ENCODE measurements at regions not wholly inside any gene's neighbourhood (a gene's known extent, or its start where the extent isn't known, plus 50 kb on each side); places are given as distances from the start of the nearest gene placed in this dataset.

GRCh38 chr9:109910671-109911518 is 130.9 kb downstream of the PALM2AKAP2 start:
- Mint-ChIP-seq H3K4me3 (no peak overlapping the region), H3K27ac (no peak overlapping the region), H3K36me3 (ENCODE audit: insufficient read depth) (no peaks in the 10 kb centered on the region), H3K27me3 (peaks cover 0 to 6% of the 10 kb centered on the region in 2 donors), H3K4me1 (ENCODE audit: low read depth in 2 of 2) (no peaks in the 10 kb centered on the region), H3K9me3 (no peaks in the 10 kb centered on the region)
- ATAC-seq (replicated peaks) = no peak
- DNase-seq = no peak

- Mint-ChIP-seq H3K36me3 (ENCODE audit: insufficient read depth) (no peaks in the 10 kb centered on the region), H3K27ac (no peak overlapping the region), H3K9me3 (no peaks in the 10 kb centered on the region), H3K27me3 (peaks cover 0 to 2% of the 10 kb centered on the region in 2 donors), H3K4me3 (no peak overlapping the region), H3K4me1 (ENCODE audit: low read depth in 2 of 2) (no peaks in the 10 kb centered on the region)
- ATAC-seq (replicated peaks) = no peak
- no peak for DNase-seq
Observed at GRCh38 chr9:109912082-109912582, 132.1 kb downstream of the PALM2AKAP2 start.

- no peaks in the 10 kb centered on the region for H3K27me3 Mint-ChIP-seq
- no peaks in the 10 kb centered on the region for H3K9me3 Mint-ChIP-seq
- no peak for ATAC-seq (replicated peaks)
- H3K4me3 Mint-ChIP-seq = no peak overlapping the region
- no peak overlapping the region for H3K27ac Mint-ChIP-seq
- H3K4me1 Mint-ChIP-seq (ENCODE audit: low read depth in 2 of 2) = peaks cover 0 to under 1% of the 10 kb centered on the region in 2 donors
- no peak for DNase-seq
- H3K36me3 Mint-ChIP-seq (ENCODE audit: insufficient read depth) = no peaks in the 10 kb centered on the region
Observed at GRCh38 chr9:109912726-109913460, 132.9 kb downstream of the PALM2AKAP2 start.

GRCh38 chr9:109913461-109913810 is 133.4 kb downstream of the PALM2AKAP2 start:
- Mint-ChIP-seq H3K9me3 (no peaks in the 10 kb centered on the region), H3K4me3 (no peak overlapping the region), H3K27ac (no peak overlapping the region), H3K4me1 (ENCODE audit: low read depth in 2 of 2) (peaks cover under 1 to 6% of the 10 kb centered on the region in 2 donors), H3K27me3 (no peaks in the 10 kb centered on the region), H3K36me3 (ENCODE audit: insufficient read depth) (no peaks in the 10 kb centered on the region)
- ATAC-seq (replicated peaks) (no peak), DNase-seq (no peak)

GRCh38 chr9:109914280-109915027 is 134.5 kb downstream of the PALM2AKAP2 start:
- H3K36me3 Mint-ChIP-seq (ENCODE audit: insufficient read depth) = no peaks in the 10 kb centered on the region
- H3K27ac Mint-ChIP-seq = no peak overlapping the region
- no peaks in the 10 kb centered on the region for H3K9me3 Mint-ChIP-seq
- ATAC-seq (replicated peaks) (no peak), DNase-seq (no peak)
- no peaks in the 10 kb centered on the region for H3K27me3 Mint-ChIP-seq
- H3K4me1 Mint-ChIP-seq (ENCODE audit: low read depth in 2 of 2) = peaks cover 5 to 11% of the 10 kb centered on the region in 2 donors
- no peak overlapping the region for H3K4me3 Mint-ChIP-seq

- no peak for DNase-seq
- H3K27ac Mint-ChIP-seq = no peak overlapping the region
- peaks cover 5 to 11% of the 10 kb centered on the region in 2 donors for H3K4me1 Mint-ChIP-seq (ENCODE audit: low read depth in 2 of 2)
- H3K36me3 Mint-ChIP-seq (ENCODE audit: insufficient read depth) = no peaks in the 10 kb centered on the region
- H3K9me3 Mint-ChIP-seq = no peaks in the 10 kb centered on the region
- no peak for ATAC-seq (replicated peaks)
- no peaks in the 10 kb centered on the region for H3K27me3 Mint-ChIP-seq
- no peak overlapping the region for H3K4me3 Mint-ChIP-seq
Observed at GRCh38 chr9:109916316-109916715, 136.3 kb downstream of the PALM2AKAP2 start.

GRCh38 chr9:109918339-109919163 is 138.6 kb downstream of the PALM2AKAP2 start:
- peaks cover 5 to 11% of the 10 kb centered on the region in 2 donors for H3K4me1 Mint-ChIP-seq (ENCODE audit: low read depth in 2 of 2)
- no peaks in the 10 kb centered on the region for H3K36me3 Mint-ChIP-seq (ENCODE audit: insufficient read depth)
- ATAC-seq (replicated peaks) (peak; percentile 26), DNase-seq (no peak)
- H3K9me3 Mint-ChIP-seq = no peaks in the 10 kb centered on the region
- H3K4me3 Mint-ChIP-seq = peak overlapping the region; percentile 41 to 61
- no peaks in the 10 kb centered on the region for H3K27me3 Mint-ChIP-seq
- H3K27ac Mint-ChIP-seq = peak overlapping the region; percentile 73

- Mint-ChIP-seq H3K9me3 (no peaks in the 10 kb centered on the region), H3K27me3 (peaks cover 0 to 6% of the 10 kb centered on the region in 2 donors), H3K27ac (no peak overlapping the region), H3K36me3 (ENCODE audit: insufficient read depth) (no peaks in the 10 kb centered on the region), H3K4me3 (no peak overlapping the region), H3K4me1 (ENCODE audit: low read depth in 2 of 2) (peaks cover 5 to 11% of the 10 kb centered on the region in 2 donors)
- DNase-seq (no peak), ATAC-seq (replicated peaks) (no peak)
Observed at GRCh38 chr9:109919736-109920408, 139.9 kb downstream of the PALM2AKAP2 start.

GRCh38 chr9:109922617-109923470 is 142.8 kb downstream of the PALM2AKAP2 start:
- DNase-seq (no peak), ATAC-seq (replicated peaks) (no peak)
- Mint-ChIP-seq H3K27me3 (peaks cover 9 to 11% of the 10 kb centered on the region in 2 donors), H3K9me3 (no peaks in the 10 kb centered on the region), H3K4me1 (ENCODE audit: low read depth in 2 of 2) (peaks cover 5 to 14% of the 10 kb centered on the region in 2 donors), H3K36me3 (ENCODE audit: insufficient read depth) (no peaks in the 10 kb centered on the region), H3K27ac (no peak overlapping the region), H3K4me3 (no peak overlapping the region)

GRCh38 chr9:109923471-109923760 is 143.4 kb downstream of the PALM2AKAP2 start:
- Mint-ChIP-seq H3K4me1 (ENCODE audit: low read depth in 2 of 2) (peaks cover 4 to 9% of the 10 kb centered on the region in 2 donors), H3K4me3 (no peak overlapping the region), H3K27ac (no peak overlapping the region), H3K36me3 (ENCODE audit: insufficient read depth) (no peaks in the 10 kb centered on the region), H3K27me3 (peaks cover 9 to 11% of the 10 kb centered on the region in 2 donors), H3K9me3 (no peaks in the 10 kb centered on the region)
- no peak for DNase-seq
- ATAC-seq (replicated peaks) = no peak

GRCh38 chr9:109923806-109924205 is 143.8 kb downstream of the PALM2AKAP2 start:
- no peak overlapping the region for H3K4me3 Mint-ChIP-seq
- no peak for DNase-seq
- H3K27me3 Mint-ChIP-seq = peaks cover 11% of the 10 kb centered on the region in 2 donors
- no peaks in the 10 kb centered on the region for H3K36me3 Mint-ChIP-seq (ENCODE audit: insufficient read depth)
- no peaks in the 10 kb centered on the region for H3K9me3 Mint-ChIP-seq
- no peak for ATAC-seq (replicated peaks)
- no peak overlapping the region for H3K27ac Mint-ChIP-seq
- H3K4me1 Mint-ChIP-seq (ENCODE audit: low read depth in 2 of 2) = peaks cover under 1 to 5% of the 10 kb centered on the region in 2 donors

- Mint-ChIP-seq H3K4me3 (no peak overlapping the region), H3K27ac (no peak overlapping the region), H3K4me1 (ENCODE audit: low read depth in 2 of 2) (peaks cover 0 to 3% of the 10 kb centered on the region in 2 donors), H3K36me3 (ENCODE audit: insufficient read depth) (no peaks in the 10 kb centered on the region), H3K9me3 (no peaks in the 10 kb centered on the region), H3K27me3 (peaks cover 17 to 25% of the 10 kb centered on the region in 2 donors)
- no peak for DNase-seq
- ATAC-seq (replicated peaks) = no peak
Observed at GRCh38 chr9:109925799-109926198, 145.8 kb downstream of the PALM2AKAP2 start.
